ENCODE measurements at regions not wholly inside any gene's neighbourhood (a gene's known extent, or its start where the extent isn't known, plus 50 kb on each side); places are given as distances from the start of the nearest gene placed in this dataset.

GRCh38 chr21:41578716-41579115, 70.8 kb upstream of the TMPRSS2 start:
- TF ChIP-seq CTCF (IDR thresholded peaks at IDR 0.05; ENCODE audit: insufficient read depth, low read length) (no peak), POLR2AphosphoS5 (IDR thresholded peaks at IDR 0.05; ENCODE audit: low read depth) (no peak), REST (IDR thresholded peaks at IDR 0.05; ENCODE audit: insufficient replicate concordance, low read depth) (no peak)
